Activated T-helper 1 cell treated with anti-CD3 and anti-CD28 coated beads, Interleukin-12 subunit alpha, Interleukin-12 subunit beta, Interleukin-2, Interleukin-4 antibody, amounts not matched to agents 30 ng/mL and 10 ng/mL and 1 ng/mL, durations not matched to agents 14 hours and 24 hours and 36 hours (primary cell): ENCODE measurements at regions not wholly inside any gene's neighbourhood (a gene's known extent, or its start where the extent isn't known, plus 50 kb on each side); places are given as distances from the start of the nearest gene placed in this dataset.
"Not testable (repeated sequence)": the region's sequence is repeated elsewhere in the genome, so short reads cannot be mapped to it uniquely, and the experiment has no call there.

Experiments
- DNase-seq: peaks from one replicate; pipeline ENCODE4 v3.0.0; 2021; ENCODE audit warnings: low spot score
- H3K27ac Mint-ChIP-seq: one replicate; pipeline ENCODE4 v1.8.0; 2021; ENCODE audit warnings: mild to moderate bottlenecking, mixed read lengths
- H3K27me3 Mint-ChIP-seq: one replicate; pipeline ENCODE4 v1.8.0; 2022; ENCODE audit warnings: mild to moderate bottlenecking, moderate library complexity, mixed read lengths; ENCODE audit not compliant: insufficient read depth
- H3K36me3 Mint-ChIP-seq: one replicate; pipeline ENCODE4 v1.8.0; 2021; ENCODE audit warnings: low read depth, mixed read lengths
- H3K4me1 Mint-ChIP-seq: one replicate; pipeline ENCODE4 v1.8.0; 2021; ENCODE audit warnings: low read depth, mixed read lengths
- H3K4me3 Mint-ChIP-seq: one replicate; pipeline ENCODE4 v1.8.0; 2021; ENCODE audit warnings: mild to moderate bottlenecking, moderate library complexity, mixed read lengths
- H3K9me3 Mint-ChIP-seq: one replicate; pipeline ENCODE4 v1.8.0; 2021; ENCODE audit warnings: mixed read lengths
- intact Hi-C: fragments of 100-400 bp; cut with micrococcal nuclease; formaldehyde crosslinking; loops from one replicate; pipeline ENCODE4 v1.15.1; 2024

DNA sequence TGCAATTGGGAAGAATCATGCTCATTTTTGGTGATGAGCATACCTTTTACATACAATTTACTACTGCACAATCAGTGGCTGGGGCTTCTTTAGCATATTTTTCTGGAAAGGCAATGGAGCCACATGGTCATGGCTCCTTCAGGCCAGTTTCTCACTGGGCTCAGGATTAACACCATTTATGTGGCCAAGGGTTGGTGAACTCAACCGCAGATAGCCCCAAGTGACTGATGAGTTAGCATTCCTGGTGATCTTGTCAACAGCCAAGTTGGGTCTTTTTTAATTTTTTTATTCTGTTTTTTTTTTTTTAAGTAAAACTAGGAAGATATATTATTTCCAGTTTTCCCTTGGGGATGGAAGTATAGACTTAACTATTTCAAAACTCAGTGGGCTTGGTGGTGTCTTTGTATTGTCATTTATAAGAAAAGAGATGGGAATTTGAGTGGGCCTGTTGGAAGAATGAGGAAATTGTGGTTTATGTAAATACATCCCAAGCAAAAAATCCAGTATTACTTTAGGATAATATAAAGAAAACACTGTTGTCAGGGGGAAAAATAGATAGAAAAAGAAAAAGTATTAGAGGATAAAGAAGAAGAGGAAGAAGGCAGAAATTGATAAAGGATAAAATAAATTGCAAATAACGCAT is 397.4 kb downstream of the MAFB start:
- Mint-ChIP-seq H3K27me3 (peaks cover 3% of the 10 kb centered on the region), H3K9me3 (no peaks in the 10 kb centered on the region), H3K4me3 (no peak overlapping the region), H3K27ac (no peak overlapping the region), H3K4me1 (no peaks in the 10 kb centered on the region), H3K36me3 (no peaks in the 10 kb centered on the region)
- intact Hi-C loops, result no loop called here
- DNase-seq, result no peak

DNA sequence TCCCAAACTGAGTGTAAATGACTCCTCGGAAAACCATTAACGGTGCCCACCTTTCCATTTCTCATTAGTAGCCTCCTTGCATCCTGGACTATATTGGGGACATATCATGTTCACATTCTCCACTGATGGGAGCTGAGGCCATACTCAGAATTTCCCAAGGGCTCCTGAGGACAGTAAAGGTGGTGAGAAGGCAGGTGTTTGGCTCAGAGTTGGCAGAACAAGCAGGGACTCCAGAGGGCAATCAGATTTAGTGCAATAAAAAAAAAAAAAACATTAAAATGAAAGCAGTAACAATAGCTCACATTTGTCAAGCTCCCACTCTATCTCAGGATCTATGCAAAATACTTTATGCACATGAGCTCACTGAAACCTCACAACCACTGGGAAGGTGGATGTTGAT is 401.4 kb downstream of the MAFB start:
- H3K27ac Mint-ChIP-seq, result no peak overlapping the region
- intact Hi-C loops, result no loop called here
- H3K4me3 Mint-ChIP-seq, result no peak overlapping the region
- H3K9me3 Mint-ChIP-seq, result no peaks in the 10 kb centered on the region
- no peaks in the 10 kb centered on the region for H3K4me1 Mint-ChIP-seq
- peaks cover 2% of the 10 kb centered on the region for H3K27me3 Mint-ChIP-seq
- no peaks in the 10 kb centered on the region for H3K36me3 Mint-ChIP-seq
- no peak for DNase-seq

DNA sequence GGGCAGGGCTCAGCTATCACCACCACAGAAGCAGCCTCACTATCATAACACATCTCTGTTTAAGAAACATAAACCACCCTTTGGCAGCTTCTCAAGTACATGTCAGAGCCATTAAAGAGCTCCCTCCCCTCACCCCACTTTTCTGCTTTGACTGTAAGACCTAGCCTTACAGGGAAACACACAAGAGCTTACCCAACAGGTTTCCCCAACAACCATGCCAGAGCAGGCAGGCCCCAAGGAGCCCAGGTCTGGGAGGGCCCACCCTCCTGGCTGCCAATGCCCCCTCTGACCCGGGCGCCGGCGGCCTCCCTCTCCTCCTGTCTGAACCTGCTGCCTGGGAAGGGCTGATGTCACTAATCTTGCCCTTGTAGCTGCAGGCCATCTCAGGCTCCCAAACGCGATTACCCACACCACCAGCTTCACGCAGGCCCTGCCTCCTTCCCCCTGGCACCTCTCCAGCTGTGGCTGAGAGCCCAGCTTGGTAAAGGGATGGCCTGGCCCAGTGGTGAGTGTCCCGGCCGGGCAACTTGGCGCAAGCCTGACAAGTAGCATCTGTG is 402.0 kb downstream of the MAFB start:
- DNase-seq, result no peak
- Mint-ChIP-seq H3K27me3 (peaks cover 2% of the 10 kb centered on the region), H3K27ac (no peak overlapping the region), H3K9me3 (no peaks in the 10 kb centered on the region), H3K4me1 (no peaks in the 10 kb centered on the region), H3K4me3 (no peak overlapping the region), H3K36me3 (no peaks in the 10 kb centered on the region)
- intact Hi-C loops, result no loop called here

DNA sequence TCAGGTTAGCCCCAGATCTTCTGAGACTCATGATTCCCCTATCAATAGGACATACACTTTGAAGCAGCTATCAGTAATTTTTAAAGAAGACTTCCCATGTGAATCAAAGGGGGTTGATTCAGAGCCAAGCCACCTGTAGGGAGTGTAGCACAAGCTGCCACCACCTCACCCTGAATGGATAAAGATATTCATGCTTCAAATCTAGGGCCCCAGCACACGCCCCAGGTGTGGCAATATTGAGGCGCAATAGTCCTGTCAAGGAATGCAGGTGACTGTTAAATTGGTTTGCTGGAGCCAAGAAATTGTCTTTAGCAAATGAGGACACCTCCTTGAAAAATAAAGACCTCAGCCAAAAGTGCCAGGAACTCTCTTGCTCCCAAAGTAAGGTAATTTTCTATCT is 404.4 kb downstream of the MAFB start:
- Mint-ChIP-seq H3K4me1 (no peaks in the 10 kb centered on the region), H3K27me3 (peaks cover 4% of the 10 kb centered on the region), H3K27ac (no peak overlapping the region), H3K36me3 (no peaks in the 10 kb centered on the region), H3K9me3 (no peaks in the 10 kb centered on the region), H3K4me3 (no peak overlapping the region)
- no peak for DNase-seq
- intact Hi-C loops, result no loop called here

DNA sequence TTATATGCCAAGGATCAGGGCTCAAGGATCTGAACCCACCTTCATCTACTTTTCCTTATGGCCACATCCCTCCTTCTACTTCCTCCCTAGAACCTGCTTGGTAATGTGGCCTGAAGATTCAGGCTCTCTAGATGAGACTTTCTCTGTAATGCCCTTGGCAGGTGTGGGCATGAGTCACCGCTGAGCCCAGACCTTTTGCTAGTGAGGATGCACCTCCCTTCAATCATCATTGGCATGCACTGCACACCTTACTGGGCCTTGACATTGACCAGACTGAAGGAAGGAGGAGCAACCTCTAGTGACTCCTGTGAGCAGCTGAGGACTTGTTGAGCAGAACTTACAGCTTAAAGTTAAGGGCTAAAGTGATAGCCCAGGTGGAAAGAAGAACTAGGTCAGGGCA is 405.3 kb downstream of the MAFB start:
- no peak for DNase-seq
- H3K27me3 Mint-ChIP-seq, result peaks cover 4% of the 10 kb centered on the region
- H3K36me3 Mint-ChIP-seq, result no peaks in the 10 kb centered on the region
- no peak overlapping the region for H3K4me3 Mint-ChIP-seq
- intact Hi-C loops, result no loop called here
- H3K4me1 Mint-ChIP-seq, result no peaks in the 10 kb centered on the region
- H3K27ac Mint-ChIP-seq, result no peak overlapping the region
- H3K9me3 Mint-ChIP-seq, result no peaks in the 10 kb centered on the region

DNA sequence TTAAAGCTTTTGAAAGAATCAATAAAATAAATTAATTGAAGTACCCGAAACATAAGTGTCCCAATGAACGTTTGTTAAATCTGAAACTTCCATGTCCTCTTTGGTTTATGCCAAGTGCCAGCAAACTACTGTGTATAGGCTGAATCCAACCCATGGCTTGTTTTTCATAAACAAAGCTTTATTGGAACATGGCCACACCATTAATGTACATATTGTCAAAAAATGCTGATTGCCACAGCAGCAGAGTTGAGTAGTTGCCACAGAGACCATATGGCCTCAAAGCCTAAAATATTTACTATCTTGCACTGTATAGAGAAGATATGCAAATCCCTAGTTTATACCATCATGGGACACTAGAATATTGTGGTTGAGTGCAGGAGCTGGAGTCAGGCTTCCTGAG is 406.1 kb downstream of the MAFB start:
- Mint-ChIP-seq H3K4me1 (no peaks in the 10 kb centered on the region), H3K27ac (no peak overlapping the region), H3K27me3 (peaks cover 4% of the 10 kb centered on the region), H3K9me3 (no peaks in the 10 kb centered on the region), H3K4me3 (no peak overlapping the region), H3K36me3 (no peaks in the 10 kb centered on the region)
- intact Hi-C loops, result no loop called here
- no peak for DNase-seq

DNA sequence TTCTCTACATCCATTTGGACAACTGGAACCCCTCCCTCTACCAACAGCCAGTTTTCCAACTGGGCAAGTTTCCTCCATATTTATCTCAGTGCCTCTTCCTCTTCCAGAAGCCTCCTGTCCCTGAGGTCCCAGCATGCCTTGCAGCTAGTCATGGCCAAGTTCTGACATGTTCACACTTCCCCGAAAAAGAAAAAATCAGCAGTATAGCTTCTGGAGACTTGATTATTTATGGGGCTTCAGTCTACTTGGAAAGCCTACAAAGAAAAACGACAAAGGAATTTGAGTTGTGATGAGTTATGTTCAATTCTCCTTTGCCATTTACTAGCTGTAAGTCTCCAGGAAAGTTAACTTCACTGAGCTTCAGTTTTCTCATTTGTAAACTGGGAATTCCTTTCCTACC is 406.5 kb downstream of the MAFB start:
- no peak overlapping the region for H3K4me3 Mint-ChIP-seq
- H3K4me1 Mint-ChIP-seq, result no peaks in the 10 kb centered on the region
- DNase-seq, result no peak
- H3K27ac Mint-ChIP-seq, result no peak overlapping the region
- H3K27me3 Mint-ChIP-seq, result peaks cover 4% of the 10 kb centered on the region
- intact Hi-C loops, result no loop called here
- H3K9me3 Mint-ChIP-seq, result no peaks in the 10 kb centered on the region
- H3K36me3 Mint-ChIP-seq, result no peaks in the 10 kb centered on the region

DNA sequence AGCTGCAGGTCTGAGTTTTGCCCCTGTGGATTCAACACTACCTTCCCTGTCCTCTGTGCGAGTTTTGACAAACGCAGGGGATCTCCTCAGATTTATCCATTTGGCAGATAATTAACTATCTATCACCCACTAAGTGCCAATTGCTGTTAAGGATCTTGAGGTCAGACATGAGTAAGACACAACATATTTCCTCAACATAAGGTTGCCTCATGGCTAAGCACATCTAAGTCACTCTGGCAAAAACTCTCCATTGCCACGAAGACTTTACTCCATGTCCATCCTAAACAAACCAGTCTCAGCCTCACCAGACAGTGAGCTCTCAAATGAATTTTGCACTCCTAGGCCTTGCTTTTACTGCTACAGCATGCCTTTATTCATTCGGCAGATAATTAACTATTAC is 408.4 kb downstream of the MAFB start:
- DNase-seq, result no peak
- Mint-ChIP-seq H3K9me3 (no peaks in the 10 kb centered on the region), H3K4me1 (no peaks in the 10 kb centered on the region), H3K27me3 (peaks cover 4% of the 10 kb centered on the region), H3K4me3 (no peak overlapping the region), H3K36me3 (no peaks in the 10 kb centered on the region), H3K27ac (no peak overlapping the region)
- intact Hi-C loops, result no loop called here

DNA sequence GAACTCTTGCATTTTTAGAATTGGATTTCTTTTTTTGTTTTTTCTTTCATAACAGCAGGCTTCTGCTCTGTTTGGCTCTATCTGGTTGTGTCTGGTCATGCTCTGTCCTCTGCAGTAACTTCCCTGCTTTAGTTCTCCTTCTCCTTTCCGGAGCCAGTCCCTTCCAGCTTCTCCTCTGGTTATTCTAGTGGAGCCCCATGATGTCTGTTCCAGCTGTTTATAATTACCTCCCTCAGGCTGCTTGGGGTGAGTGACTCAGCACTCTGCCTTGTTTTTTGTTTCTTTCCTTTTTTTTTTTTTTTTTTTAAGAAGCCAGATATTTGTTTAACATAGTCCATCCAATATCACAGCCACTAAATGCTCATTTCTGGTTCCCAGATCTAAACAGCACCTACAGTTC is 409.6 kb downstream of the MAFB start:
- no peaks in the 10 kb centered on the region for H3K9me3 Mint-ChIP-seq
- peaks cover 4% of the 10 kb centered on the region for H3K27me3 Mint-ChIP-seq
- no peaks in the 10 kb centered on the region for H3K4me1 Mint-ChIP-seq
- intact Hi-C loops, result no loop called here
- H3K27ac Mint-ChIP-seq, result no peak overlapping the region
- no peak for DNase-seq
- no peaks in the 10 kb centered on the region for H3K36me3 Mint-ChIP-seq
- H3K4me3 Mint-ChIP-seq, result no peak overlapping the region

DNA sequence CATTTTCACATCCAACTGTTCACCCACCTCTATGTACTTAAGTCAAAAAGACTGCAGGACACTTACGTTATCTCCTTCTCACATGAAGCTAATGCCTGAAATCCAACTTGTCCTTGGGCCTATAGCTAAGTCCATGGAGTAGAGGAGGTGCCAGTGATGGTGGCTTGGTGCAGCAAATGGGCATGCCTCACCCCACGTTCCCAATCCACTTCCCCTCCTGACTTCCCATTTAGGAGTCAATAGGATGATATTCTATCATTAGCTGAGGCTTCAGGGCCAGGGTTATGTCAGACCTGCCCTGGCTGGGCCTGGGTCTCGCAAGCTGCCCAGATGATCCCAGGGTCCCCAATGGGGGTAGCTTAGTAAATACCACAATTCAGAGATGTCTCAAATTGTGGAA is 410.4 kb downstream of the MAFB start:
- Mint-ChIP-seq H3K4me1 (no peaks in the 10 kb centered on the region), H3K4me3 (no peak overlapping the region), H3K27me3 (peaks cover 3% of the 10 kb centered on the region), H3K9me3 (no peaks in the 10 kb centered on the region), H3K36me3 (no peaks in the 10 kb centered on the region), H3K27ac (no peak overlapping the region)
- DNase-seq, result no peak
- intact Hi-C loops, result no loop called here

DNA sequence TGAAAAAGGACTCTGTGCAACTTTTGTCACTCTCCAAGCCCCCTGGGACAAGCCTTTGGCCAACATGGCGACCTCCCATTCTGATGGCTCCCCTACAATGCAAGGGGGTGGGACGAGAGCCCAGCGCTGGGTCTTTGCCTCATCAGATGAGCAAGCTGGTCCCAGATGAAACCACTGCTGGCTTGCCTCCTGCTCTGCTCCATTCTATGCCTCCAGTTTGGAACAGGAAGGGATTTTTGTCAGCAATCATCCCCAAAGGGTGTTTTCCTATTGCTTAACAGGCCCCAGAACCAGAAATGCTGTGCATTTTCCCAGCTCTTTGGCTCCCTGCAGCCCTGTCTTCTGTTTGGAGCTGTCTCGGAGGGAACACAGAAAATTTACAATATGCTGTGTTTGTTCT is 412.7 kb downstream of the MAFB start:
- Mint-ChIP-seq H3K4me3 (no peak overlapping the region), H3K36me3 (no peaks in the 10 kb centered on the region), H3K27me3 (peaks cover 2% of the 10 kb centered on the region), H3K27ac (no peak overlapping the region), H3K9me3 (no peaks in the 10 kb centered on the region), H3K4me1 (no peaks in the 10 kb centered on the region)
- DNase-seq, result no peak
- intact Hi-C loops, result no loop called here

DNA sequence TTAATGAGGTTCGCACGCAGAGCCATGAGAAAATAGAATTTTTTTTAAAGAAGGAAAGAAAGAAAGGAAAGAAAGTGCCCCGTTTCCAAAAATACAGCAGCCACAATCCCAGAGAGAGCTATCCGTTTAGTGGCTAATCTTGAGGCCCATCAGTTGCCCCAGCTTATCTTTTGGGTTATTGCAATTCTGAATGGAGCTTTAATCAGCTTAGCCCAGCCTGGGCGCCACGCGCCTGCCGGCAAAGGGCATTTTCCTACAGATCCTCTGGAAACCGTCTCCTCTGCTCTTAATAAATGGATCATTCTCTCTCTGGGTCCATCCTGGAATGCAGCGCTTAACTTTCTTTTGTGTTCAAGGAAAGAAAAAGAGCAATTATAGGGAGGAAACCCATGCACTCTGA is 413.3 kb downstream of the MAFB start:
- intact Hi-C loops, result no loop called here
- Mint-ChIP-seq H3K9me3 (no peaks in the 10 kb centered on the region), H3K27me3 (peaks cover 2% of the 10 kb centered on the region), H3K4me1 (no peaks in the 10 kb centered on the region), H3K27ac (no peak overlapping the region), H3K4me3 (no peak overlapping the region), H3K36me3 (no peaks in the 10 kb centered on the region)
- no peak for DNase-seq

DNA sequence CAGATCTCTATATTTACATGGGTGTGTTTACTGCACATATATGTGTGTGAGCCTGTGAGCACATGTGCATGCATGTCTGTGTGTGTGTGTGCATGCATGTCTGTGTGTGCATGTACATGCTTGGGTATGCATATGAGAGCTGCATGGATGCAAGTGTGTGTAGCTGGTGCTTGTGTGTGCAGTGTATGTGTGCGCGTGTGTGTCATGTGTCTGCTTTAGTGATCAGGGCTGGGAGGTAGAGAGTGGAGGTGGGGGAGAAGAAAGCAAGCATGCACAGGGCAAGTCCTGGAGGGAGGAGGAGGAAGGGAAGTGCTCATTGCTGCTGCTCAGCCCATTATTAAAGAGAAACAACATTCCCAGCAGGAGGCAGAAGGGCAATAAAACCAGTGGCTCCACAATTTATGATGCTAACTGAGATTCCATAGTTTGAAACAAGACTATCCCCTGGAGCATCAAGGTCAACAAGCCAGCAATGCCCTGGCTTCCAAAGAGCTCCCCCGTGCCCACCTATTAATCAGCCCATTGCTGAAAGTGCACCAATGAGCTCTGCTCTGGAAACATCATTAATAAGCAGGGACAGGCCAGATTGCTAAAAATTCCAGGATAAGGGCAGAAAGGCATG is 414.0 kb downstream of the MAFB start:
- Mint-ChIP-seq H3K27ac (no peak overlapping the region), H3K27me3 (no peaks in the 10 kb centered on the region), H3K4me3 (no peak overlapping the region), H3K36me3 (no peaks in the 10 kb centered on the region), H3K9me3 (no peaks in the 10 kb centered on the region), H3K4me1 (no peaks in the 10 kb centered on the region)
- intact Hi-C loops, result no loop called here
- no peak for DNase-seq

DNA sequence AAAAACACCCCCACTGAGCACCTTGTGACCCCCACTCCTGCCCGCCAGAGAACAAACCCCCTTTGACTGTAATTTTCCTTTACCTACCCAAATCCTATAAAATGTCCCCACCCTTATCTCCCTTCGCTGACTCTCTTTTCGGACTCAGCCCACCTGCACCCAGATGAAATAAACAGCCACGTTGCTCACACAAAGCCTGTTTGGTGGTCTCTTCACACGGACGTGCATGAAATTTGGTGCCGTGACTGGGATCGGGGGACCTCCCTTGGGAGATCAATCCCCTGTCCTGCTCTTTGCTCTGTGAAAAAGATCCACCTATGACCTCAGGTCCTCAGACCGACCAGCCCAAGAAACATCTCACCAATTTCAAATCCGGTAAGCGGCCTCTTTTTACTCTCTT is 419.8 kb downstream of the MAFB start:
- H3K27ac Mint-ChIP-seq, DNase-seq, H3K9me3 Mint-ChIP-seq, H3K4me1 Mint-ChIP-seq, H3K36me3 Mint-ChIP-seq, intact Hi-C loops, H3K27me3 Mint-ChIP-seq, H3K4me3 Mint-ChIP-seq: not testable (repeated sequence)
